HG03432 (cell line): ENCODE measurements at regions not wholly inside any gene's neighbourhood (a gene's known extent, or its start where the extent isn't known, plus 50 kb on each side); places are given as distances from the start of the nearest gene placed in this dataset.
"Not testable (repeated sequence)": the region's sequence is repeated elsewhere in the genome, so short reads cannot be mapped to it uniquely, and the experiment has no call there.

Source experiments
- ATAC-seq: cut with Tn5 transposase; IDR thresholded peaks from one replicate; pipeline ENCODE4 v1.9.1; 2021; ENCODE audit warnings: mild to moderate bottlenecking, moderate library complexity; ENCODE audit not compliant: unreplicated experiment

- ATAC-seq = no peak
Observed at GRCh38 chr2:82498777-82499443, 1960.2 kb downstream of the SUCLG1 start.

GRCh38 chr2:82494739-82495138 is 1964.3 kb downstream of the SUCLG1 start:
- no peak for ATAC-seq

GRCh38 chr2:82491591-82491990 is 1967.5 kb downstream of the SUCLG1 start:
- no peak for ATAC-seq

- ATAC-seq = no peak
Observed at GRCh38 chr2:82487354-82487753, 1971.7 kb downstream of the SUCLG1 start.

DNA sequence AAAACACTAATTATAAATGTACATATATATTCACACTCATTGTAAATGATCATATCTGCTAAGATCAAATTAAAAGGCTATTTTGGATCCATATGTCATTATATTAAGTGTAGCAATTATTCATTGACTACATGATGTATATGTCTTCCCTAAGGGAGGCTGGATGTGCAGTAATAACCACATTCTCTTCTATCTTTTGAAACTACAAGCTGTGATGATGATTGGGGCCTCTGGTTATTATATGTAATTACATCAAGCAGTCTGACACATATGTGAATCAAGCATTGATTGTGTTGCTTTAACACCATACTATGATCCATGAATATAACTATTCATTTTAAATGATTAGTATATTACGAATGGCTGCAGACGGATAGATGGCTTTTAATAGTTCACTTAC is 1973.4 kb downstream of the SUCLG1 start:
- no peak for ATAC-seq

- no peak for ATAC-seq
Observed at GRCh38 chr2:82481207-82481606, 1977.9 kb downstream of the SUCLG1 start.

GRCh38 chr2:82478641-82479040 is 1980.4 kb downstream of the SUCLG1 start:
- ATAC-seq = no peak

DNA sequence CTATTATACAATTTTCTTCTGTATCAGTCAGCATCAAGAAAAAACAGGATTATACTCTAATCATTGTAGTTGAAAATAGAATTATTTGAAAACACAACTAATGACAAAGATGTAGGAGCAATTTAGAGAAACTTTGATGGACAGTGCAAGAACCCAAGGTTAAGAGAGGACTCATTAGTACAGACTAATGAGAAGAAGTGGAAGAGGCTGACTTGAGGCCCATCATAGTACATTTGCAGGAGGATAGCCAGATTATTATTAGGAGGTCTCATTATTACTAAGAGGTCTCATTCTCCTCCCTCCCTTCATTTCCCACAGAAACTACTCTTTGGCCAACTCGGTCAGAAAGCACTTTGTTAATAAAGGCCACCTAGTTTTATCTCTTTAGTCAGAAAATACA is 1983.0 kb downstream of the SUCLG1 start:
- no peak for ATAC-seq

- ATAC-seq = no peak
Observed at GRCh38 chr2:82428251-82428650, 2030.8 kb downstream of the SUCLG1 start.

DNA sequence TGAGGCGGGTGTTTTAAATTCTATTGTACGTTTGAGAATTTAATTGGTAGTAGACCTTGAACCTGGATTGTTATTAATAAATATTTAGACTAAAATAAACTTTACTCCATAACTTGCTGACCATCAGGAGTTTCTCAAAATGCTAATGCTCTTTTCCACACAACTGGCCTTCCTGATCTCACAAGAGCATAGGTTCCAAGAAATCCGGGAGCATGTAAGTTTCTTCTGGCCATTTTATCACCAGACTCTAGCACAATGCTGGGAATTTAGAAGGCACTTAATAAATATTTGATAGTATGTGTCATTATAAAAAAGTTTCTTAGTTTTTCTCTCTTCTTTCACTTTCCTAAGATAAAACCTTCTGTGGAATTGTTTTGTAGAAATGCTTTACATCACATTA is 2047.1 kb downstream of the SUCLG1 start:
- no peak for ATAC-seq

- ATAC-seq = no peak
Observed at GRCh38 chr2:82411071-82411470, 2048.0 kb downstream of the SUCLG1 start.

DNA sequence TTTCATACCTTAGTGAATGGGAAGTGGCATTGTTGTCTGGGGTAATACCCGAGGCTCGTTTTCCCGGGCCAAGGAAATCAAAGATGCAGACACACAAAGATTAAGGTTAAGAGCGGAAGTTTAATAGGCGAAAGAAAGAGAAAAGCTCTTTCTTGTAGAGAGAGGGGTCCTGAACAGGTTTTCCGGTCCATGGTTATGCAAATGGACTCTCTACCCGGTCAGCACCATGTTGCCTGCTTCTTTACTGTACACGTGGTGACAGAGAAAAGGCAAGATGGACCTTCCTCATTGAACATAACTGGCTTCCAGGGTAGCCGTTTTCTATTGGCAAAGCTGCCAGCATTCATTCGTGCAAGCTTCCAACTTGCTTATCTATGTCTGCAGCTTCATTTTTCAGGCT is 2063.5 kb downstream of the SUCLG1 start:
- ATAC-seq = no peak

DNA sequence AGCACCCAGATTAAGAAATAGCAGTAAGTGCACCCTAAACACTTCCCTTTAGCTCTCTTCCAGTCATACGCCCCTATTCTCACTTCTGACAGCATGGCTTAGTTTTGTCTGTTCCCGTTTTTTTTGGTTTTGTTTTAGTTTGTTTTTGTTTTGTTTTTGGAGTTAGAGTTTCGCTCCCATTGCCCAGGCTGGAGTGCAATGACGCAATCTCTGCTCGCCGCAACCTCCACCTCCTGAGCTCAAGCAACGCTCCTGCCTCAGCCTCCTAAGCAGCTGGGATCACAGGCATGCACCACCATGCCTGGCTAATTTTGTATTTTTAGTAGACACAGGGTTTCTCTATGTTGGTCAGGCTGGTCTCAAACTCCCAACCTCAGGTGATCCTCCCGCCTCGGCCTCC is 2067.7 kb downstream of the SUCLG1 start:
- no peak for ATAC-seq

DNA sequence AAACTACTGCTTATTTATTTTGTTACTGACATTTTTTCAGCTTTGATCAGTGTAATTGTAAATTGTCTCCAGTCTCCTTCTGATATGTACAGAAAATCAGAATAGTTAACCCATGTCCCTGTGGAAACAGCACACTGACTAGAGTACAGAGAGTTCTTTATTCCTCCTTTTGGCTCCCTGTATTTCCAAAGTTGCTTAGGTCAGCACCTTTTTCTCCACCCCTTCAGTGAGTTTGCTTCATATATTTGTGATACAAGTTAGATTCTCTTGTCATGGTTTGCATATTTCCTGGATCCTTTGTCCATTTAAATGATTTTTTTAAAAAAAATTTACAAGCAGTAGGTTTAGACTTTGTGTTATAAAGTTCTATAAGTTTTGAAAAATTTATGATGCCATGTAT is 2051.1 kb upstream of the LRRTM1 start:
- ATAC-seq = no peak

GRCh38 chr2:82345910-82346309 is 2041.4 kb upstream of the LRRTM1 start:
- ATAC-seq = no peak

DNA sequence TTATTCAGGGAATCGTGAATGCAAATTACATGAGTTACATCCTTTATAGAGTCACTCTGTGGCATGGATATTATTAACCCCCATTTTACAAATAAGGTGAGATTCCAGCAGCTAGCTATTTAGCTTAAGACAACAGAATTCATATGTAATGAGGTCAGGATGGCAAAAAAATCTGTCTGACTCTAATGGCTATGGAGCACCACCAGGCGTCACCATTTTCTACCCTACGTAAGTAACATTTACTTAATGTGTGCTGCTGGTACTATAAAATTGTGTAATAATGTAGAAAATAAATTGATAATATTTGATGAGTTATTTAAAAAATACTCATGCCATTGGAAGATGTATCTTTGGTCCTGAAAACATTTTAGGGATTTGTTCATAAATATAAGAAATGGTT is 2040.1 kb upstream of the LRRTM1 start:
- ATAC-seq = no peak

- no peak for ATAC-seq
Observed at GRCh38 chr2:82342356-82342755, 2037.8 kb upstream of the LRRTM1 start.

DNA sequence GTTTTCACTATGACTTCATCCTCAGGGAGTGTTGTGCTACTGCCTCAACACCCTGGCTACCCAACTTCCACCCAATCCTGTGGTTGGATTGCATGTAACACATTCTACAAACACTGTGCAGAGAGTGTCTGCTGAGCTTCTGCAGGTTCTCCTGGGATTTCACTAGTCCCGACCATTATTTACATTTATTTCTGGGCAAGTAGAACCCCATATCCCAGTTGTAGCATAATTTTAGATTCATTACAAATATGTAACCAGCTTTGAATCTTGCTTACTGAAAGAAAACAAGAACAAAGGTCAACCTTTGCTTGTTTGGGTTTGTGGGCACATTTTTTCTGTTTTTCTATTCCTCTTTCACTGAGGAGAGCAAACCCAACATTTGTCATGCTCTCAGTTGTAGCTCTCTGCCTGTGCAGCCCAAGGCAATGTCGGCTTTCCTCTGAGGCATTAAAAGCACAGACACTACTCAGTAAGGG is 2036.1 kb upstream of the LRRTM1 start:
- no peak for ATAC-seq

DNA sequence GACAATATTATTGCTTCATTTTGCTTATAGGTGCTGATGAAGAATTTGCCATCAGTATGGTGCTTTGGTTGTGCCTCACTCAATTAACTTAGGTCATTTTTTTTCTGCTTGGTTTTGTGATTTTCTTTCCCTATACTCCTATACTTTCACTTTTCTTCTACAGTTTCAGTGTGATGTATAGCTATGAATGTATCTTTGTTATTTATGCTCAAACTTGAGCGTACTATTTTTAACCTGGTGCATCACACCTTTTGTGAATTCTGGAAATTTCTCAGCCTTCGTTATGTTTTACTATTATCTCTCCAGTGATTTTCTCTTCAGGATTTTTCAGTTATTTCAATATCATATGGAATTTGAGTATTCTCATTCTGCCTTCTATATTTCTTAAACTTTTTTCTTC is 2035.3 kb upstream of the LRRTM1 start:
- ATAC-seq = no peak

DNA sequence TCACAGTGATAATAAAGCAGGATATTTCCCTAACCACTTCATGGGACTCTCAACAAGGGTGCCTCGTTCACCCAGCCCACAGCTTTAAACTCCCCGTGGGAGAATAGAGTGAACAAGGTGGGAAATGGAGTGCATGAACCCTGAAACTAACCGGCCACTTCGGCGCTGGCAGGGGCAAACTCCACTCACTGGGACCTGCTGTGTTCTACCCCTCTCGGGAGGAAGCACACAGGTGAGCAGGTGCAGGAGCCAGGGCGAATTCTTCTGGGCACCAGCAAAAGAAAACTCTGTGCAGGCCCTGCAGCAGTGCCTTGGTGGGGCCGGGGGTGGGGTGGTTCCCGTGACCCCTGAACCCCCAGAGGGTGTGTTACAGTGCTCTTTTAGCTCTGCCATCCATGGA is 2029.1 kb upstream of the LRRTM1 start:
- ATAC-seq = no peak

- ATAC-seq = no peak
Observed at GRCh38 chr2:82330155-82330554, 2025.6 kb upstream of the LRRTM1 start.

DNA sequence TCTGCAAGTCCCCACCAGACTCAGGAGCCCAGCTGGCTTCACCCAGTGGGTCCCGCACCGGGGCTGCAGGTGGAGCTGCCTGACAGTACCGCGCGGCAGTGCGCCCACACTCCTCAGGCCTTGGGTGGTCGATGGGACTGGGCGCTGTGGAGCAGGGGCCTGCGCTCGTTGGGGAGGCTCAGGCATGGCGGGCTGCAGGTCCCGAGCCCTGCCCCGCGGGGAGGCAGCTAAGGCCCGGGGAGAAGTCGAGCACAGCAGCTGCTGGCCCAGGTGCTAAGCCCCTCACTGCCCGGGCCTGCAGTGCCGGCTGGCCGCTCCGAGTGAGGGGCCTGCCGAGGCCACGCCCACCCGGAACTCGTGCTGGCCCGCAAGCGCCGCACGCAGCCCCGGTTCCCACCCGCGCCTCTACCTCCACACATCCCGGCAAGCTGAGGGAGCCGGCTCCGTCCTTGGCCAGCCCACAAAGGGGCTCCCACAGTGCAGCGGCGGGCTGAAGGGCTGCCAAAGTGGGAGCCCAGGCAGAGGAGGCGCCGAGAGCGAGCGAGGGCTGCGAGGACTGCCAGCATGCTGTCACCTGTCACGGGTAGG is 2021.7 kb upstream of the LRRTM1 start:
- ATAC-seq = not testable (repeated sequence)

- ATAC-seq = no peak
Observed at GRCh38 chr2:82320296-82320695, 2015.7 kb upstream of the LRRTM1 start.
